ENCODE measurements at regions not wholly inside any gene's neighbourhood (a gene's known extent, or its start where the extent isn't known, plus 50 kb on each side); places are given as distances from the start of the nearest gene placed in this dataset.
A peak's percentile ranks its signal among the peaks of the same experiment; 100 is the strongest.

DNA sequence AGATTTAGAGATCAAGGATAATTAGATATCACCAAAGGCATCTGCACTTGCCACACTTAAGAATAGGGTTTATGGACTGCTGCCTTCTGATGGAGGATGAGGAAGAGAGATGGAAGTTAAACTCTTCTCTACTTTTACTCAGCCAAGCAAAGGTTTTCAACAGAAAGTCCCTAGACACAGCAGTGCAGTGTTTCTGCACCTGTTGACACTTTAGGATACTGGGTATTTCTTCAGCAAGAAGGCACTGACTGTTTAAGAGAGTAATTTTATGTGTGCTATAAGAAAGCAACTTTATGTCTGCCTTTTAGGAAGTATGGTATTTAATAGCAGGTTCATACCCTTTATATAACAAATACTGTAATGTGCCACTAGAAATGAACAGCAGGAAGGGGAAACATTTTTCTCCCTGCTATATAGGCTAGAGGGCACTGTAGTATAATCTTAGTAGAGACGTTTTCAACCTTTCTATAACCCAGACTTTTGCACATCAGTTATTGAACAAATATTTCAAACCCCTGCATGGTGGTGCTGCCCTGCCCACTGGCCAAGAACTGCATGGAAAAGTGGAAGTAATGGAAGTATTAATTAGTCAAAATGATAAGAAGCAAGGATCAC, 225.0 kb upstream of the GRIP1 start:
- no peak for DNase-seq

DNA sequence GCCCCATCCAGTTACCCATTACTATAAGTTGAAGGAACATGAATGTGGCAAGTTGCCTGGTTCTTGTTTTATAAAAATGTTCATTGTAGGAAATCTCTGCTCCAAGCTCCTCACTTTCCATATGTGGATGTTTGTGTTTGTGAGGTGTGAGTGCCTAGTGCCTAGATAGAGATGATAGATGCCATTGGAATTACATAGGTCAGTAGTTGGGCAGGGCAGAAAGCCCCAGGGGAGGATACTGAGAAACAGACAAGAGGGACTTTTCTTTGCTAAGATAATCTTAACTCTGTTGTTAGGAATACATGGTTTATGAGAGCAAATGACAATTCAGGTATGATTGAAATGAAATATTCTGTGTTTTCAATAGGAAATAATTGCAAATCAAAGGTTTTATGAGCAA, 226.3 kb upstream of the GRIP1 start:
- DNase-seq: no peak

DNA sequence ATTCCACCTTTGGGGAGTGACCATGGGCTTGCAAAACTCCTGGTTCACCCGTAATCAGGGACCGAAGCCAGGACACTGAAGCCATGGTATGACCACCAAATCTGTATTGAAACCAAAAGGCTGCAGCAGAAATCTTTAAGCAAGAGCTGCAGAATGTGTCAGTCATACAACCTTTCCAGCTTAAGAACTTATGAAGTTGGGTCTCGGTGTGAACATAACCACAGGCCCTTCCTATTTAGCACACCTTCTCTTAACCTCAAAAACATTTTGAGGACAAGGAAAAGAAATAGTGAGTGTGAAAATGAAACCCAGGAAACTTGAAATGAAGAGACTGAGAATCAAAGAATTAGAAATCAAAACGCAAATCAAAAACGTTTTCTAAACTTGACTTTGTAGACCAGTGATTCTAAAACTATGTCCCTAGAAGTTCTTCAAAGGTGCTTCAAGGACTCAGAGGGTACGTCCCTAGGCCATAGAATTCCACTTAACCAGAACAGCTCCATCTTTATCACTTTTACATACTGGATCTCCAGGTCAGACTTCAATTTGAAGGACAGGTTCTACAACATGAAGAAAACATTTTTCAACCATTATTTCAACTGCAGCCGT, 231.6 kb upstream of the GRIP1 start:
- no peak for DNase-seq

DNA sequence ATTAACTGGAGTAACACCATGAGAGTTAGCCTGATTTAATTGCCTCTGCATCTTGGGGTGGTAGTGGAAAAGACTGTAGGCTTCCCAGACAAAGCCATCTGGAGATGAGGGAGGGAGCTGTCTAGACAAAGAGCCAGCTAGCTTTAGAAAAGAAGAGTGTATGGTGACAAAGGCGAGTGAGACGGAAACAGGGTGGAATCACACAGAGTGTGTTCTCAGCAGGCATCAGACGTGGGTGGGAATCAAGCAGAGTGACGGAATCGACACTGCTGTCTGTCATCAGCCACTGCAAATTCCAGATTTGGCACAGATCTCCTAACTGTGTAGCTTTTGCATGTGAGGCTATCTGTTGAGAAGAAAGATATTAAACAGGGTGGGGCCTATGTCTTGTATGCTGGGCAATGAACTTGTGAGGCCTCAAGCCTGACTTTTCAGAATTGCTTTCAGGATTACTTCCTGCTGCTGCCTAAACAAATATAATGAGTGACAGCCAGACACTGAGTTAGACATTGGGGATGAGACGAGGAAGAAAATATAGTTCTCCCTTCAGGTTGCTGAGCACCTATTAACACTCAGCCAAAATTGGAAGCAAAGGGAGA, 236.5 kb upstream of the GRIP1 start:
- DNase-seq: peak in 27 of 56 donors; percentile 1 to 64 (median 11)

DNA sequence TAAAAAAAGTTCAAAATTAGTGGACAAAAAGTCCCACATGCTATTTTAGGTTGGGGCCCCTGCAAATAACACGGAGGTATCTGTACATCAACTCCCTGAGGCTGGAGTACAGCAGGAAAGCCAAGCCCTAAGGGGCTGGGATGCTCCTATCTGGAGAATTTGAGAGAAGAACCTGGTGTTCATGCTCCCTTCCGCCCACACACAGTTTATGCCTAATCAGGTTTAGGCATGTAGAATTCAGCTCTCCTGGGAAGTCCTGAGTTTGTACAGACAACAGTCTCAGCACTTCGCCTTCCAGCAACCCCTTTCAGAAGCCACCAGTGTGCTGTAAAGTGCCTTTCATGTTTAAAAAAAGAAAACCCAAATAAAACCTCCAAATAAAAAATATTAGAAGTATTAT, 237.3 kb upstream of the GRIP1 start:
- no peak for DNase-seq

DNA sequence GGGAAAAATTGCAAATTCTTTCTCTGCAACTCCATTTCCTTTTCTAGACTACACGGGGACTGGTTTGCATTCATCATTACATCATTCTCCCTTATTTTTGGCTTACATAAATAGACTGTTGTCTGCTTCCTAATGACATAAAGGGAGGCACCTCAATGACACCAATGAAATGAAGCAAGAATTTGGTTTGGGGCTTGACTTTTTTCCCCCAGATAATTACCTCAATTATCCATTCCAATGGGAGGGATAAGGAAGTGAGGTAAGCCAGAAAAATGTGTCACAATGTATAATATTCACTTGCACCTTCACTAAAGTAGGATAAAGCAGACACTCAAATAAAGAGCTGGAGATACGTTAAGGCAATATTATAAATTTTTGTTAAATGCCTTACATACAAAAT, 240.6 kb upstream of the GRIP1 start:
- DNase-seq: no peak

DNA sequence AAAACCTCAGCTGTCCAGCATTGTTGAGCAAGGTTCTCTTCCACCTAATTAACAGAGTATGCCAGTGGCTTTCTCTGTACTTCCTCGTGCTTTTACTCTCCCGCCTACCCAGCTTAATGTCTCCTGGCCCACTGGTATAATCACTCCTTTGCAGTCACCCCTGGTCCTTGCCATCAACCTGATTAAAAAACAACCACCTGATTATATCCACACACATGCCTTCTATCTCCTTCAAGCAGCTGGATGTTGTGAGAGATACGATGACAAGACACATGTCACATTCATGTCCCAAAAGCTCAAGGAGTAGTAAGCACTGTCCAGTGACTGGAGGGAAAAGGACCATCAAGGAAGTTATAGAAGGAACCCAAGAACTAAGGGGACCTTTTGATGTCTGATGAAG, 241.3 kb upstream of the GRIP1 start:
- no peak for DNase-seq

DNA sequence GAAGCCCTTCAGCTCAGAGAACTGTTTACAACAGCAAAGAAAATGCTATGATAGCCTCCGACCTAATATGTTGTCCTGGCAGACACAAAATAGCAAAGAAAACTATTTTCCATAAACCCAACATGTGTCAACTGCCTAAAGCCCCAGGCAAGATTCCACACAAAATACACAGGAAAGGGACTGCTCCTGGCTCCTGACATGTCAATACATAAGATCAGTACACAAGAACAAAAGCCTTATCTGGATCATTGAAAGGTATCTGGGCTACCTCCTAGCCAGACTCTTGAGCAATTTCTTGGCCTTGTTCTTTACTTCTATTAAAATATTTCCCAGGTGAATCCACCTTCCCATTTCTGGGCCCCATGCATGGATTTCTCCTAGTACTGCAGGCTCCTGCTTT, 242.3 kb upstream of the GRIP1 start:
- DNase-seq: no peak

DNA sequence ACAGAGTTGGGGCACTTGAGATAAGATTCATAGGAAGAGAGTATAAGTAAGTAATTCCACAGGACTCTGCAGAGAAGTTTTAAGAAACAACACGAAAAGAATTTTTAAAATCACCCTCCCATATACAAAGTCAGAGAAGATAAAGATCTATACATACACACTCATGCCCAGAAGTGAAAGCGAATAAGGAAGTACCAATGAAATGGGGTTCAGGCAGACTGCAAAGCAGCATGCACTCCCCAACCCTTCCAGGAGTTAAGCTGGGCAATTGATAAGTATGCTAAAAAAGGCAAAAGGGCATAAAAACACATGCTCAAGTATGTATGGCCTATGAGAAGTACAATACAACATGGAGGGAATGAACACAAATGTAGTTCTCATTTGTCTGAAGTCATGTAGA, 246.2 kb upstream of the GRIP1 start:
- DNase-seq: no peak

DNA sequence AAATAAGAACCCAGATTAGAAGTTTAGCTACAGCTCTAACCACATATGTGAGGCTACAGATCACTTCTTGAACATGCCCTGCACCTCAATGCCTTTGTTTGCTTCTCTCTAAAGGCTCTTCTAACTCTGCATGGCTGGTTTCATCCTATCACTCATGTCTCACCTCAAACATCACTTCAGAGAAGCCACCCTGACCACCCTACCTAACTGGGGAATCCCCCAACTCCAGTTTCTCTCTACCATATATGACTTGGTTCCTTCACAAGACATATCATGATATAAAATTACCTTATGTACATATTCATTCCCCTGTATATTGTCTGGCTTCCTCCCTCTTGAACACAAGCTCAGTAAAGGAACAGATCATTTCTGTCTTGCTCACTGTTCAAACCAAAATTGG, 250.2 kb upstream of the GRIP1 start:
- DNase-seq: no peak

DNA sequence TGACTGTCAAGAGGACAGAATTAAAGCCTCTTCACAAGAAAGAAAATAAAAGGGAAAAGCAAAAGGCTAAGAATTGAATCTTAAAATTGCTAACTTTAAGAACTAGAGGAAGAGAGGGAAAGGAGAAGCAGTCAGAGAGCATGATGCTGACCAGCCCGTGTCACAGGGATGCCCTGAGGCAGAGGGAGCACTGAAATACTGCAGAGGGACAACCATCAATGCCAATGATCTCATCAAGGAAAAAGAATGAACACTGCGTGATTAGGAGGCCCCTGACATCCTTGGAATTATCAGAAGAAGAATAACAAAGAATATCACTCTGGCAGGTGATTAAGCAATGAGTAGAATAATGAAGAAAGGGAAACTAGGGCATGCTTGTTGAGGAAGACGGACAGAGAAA, 252.2 kb upstream of the GRIP1 start:
- DNase-seq: no peak

DNA sequence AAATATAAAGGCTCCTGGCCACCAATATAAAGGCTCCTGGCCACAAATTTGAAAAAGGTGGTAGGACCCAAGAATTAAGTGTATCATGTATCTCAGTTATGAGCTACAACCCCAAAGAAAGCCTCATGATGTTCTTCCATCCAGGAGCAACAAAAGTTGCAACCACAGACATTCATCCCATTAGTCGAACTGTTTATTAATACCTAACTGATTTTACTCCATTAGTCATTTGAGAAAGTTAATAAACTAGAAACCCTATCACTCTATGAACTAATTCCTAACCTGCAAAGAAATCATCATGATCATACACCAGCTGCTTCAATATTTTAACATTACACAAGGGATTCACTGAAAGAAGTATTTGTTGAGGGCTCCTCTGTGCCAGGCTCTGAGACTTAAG, 253.2 kb upstream of the GRIP1 start:
- DNase-seq: no peak

DNA sequence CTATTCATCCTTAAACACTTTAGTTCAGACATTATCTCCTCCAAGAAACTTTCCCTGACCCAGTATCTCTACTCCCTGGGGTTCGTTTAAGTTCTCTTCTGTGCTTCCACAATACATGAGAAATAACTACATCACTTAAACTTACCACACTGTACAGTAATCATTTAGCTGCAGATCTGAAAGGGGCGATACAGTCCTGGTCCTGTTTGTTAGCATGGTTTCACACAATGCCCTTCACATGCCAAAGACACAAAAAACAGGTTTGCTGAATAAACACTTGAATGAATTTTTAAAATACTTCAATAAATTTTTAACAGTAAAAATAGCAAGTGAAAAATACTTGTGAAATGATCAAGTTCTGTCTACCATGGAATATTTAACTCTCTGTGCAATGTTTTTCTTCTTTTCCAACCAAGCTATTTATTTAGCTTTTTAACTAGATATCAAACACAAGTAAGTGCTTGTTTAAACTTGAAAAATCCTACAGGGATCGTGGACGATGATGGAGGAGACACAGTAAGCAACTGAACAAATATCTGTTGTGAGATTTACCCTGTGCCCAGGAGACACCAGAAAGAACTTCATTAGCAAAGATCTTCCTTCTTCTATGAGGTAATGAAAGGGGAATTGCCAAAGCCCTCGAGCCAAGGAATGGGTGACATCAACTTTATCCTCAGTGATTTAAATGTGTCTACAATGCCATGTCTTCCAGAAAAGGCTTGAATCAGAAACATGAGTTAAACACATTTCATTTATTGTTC, 255.6 kb upstream of the GRIP1 start:
- DNase-seq: no peak

DNA sequence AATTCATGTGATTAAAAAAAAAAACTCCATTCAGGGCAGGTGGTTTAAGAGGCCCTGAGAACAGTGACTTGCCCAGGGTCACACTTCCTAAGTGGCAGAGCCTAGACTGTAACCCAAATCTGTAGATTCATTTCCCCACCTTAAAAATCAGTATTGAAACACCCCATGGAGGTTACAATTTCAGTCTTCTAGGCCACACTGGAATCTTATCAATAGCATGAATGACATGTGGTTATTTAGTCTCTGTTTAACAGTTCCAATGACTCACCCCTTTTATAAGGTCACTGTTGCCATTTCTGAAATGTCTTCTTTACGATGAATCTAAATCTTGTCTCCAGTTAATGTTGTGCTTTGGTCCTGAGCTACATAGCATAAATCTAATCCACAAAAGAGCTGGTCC, 262.3 kb upstream of the GRIP1 start:
- DNase-seq: no peak

DNA sequence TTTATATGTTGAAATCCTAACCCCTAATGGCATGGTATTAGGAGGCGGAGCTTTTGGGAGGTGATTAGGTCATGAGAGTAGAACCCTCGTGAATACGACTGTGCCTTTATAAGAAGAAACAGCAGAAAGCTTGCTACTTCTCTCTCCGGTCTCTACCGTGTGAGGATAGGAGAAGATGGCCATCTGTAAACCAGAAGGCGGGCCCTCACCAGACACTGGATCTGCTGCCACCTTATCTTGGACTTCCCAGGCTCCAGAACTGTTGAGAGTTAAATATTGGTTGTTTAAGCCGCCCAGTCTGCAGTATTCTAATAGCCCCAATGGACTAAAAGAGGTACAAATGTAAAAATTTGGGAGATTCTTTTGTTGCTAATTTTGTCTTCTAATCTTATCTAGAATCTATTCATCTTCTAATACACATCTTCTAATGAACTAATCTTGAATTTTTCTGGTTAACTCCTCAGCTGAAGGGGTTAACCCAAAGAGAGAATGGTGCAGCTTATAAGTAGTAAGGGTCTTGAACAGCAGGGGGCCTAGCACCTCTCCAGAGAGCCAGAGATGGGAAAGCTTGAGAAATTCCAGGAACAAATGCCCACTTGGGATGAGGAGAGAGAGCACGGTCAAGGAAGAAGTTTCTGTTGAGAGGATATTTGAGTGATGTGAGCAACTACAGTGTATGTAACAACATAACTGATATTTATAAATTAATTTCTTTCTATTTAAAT, 264.0 kb upstream of the GRIP1 start:
- no peak for DNase-seq

DNA sequence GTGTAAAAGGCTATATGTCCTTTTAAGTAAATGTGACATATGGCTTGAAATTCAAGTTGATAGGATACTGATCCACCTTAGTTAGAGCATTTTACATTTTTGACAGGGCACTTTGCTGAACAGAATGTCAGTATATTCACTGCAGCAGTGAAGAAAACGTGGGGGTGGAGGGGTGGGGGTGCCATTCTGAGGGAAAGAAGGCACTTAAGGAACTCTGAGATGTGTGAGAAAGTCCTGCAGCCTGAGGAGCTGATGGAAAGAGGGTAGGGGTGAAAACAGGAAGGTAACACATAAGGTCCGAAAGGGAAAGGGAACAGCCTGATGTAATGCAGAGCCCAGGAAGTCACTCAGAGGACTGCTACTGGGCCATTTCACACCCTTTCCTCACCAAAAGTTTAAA, 265.5 kb upstream of the GRIP1 start:
- DNase-seq: no peak

DNA sequence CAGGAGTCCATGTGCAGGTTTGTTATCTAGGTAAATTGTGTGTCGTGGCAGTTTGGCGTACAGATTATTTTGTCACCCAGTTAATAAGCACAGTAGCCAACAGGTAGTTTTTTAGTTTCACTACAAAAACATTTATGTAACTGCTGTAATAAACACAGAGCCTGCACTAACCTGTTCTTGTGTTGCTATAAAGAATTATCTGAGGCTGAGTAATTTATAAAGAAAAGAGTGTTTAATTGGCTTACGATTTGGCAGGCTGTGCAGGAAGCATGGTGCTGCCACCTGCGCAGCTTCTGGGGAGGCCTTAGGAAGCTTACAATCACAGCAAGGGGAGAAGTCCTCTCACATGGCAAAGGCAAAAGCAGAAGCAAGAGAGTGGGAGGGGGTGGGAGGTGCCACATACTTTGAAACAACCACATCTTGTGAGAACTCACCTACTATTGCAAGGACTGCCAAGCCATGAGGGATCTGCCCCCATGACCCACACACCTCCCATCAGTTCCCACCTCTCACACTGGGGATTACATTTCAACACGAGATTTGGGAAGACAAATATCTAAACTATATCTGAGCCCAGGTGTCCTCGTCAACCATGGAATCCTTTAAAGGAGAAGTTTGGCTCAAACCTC, 266.4 kb upstream of the GRIP1 start:
- DNase-seq: no peak

DNA sequence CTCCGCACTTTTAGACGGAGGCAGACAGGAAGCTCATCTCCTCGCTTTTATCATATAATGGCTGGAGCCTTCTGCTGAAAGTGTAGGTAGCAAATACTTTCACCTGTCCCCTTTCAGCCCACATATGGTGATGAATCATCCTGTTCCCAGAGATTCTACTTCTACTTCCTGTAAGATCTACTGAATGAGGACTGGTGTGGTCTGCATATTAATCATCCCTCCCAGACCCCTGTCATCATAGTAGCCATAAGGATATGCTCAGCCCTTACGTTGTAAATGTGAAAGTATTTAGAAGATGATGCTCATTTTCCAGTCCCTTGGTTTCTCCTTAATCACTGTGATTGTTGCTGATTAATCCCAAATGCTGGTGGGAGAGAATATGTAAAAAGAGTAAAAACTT, 268.2 kb upstream of the GRIP1 start:
- DNase-seq: no peak

DNA sequence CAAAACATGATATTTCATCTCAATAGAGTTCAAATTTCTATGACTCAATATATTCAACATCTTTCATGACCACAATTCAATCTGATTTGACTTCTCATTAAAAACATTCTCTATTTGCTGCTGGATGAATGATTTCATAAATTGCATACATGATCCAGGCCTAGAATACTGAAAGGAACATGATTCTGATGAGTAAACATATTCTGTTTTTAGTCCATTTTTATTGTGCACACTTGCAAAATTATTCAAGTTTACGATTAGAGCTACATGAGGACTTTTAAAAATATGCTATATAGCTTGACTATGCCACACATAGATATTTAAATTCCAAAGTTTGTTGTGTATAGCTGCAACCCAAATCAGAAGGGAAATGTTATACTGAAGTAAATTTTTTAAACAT, 273.8 kb upstream of the GRIP1 start:
- no peak for DNase-seq

DNA sequence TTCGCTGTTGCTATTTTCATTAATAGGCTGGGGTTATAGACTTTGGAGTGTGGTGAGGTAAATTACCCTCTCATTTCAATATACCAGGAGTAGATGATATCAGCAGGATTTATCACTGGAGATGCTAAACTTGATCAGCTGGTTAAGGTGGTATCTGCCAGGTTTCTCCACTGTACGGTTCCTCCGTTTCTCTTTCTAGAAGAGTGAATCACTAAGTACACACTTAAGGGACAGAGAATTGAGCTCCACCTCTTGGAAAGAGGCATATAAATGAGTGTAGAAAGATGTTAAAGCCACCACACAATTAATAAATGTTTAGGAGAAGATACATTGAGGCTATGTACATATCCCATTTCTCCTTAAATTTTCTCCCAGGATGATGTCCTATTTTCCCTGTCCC, 277.4 kb upstream of the GRIP1 start:
- DNase-seq: no peak

DNA sequence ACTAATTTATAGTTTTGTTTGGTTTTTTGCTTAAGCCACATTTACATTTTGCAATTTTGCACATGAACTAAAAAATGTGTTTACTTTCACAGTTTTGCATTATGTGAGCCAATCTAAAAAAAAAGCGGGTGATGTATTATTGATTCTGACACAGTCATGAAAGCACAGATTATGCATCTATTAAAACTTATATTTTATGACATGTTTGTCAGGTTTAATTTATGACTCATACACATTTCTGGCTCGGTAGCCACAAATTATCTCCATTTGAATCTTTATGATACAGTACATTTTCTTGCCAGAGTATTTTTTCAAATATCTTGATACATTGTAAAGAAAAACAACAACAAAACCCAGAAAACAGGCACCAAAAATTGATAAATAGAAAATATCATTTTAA, 280.4 kb upstream of the GRIP1 start:
- DNase-seq: no peak

DNA sequence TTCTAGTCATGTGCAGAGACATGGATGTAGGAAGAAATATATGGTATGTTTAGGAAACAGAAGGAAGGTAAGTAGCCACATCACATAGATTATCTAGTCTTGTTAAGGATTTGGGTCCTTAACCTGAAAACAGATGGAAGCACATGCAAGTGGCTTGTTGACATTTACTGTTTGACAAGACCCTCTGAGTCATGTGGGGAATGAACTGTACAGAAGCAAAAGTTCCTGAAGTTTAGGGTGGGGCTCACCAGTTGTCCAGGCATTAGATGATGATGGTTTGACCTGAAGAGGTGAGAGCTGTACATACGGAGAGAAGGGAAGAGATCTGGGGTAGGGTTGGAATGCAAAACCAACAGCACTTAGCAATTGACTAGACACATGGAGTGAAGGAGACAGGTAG, 281.1 kb upstream of the GRIP1 start:
- DNase-seq: no peak
